ENCODE measurements at regions not wholly inside any gene's neighbourhood (a gene's known extent, or its start where the extent isn't known, plus 50 kb on each side); places are given as distances from the start of the nearest gene placed in this dataset.
A peak's percentile ranks its signal among the peaks of the same experiment; 100 is the strongest.
"Not testable (repeated sequence)": the region's sequence is repeated elsewhere in the genome, so short reads cannot be mapped to it uniquely, and the experiment has no call there.

DNA sequence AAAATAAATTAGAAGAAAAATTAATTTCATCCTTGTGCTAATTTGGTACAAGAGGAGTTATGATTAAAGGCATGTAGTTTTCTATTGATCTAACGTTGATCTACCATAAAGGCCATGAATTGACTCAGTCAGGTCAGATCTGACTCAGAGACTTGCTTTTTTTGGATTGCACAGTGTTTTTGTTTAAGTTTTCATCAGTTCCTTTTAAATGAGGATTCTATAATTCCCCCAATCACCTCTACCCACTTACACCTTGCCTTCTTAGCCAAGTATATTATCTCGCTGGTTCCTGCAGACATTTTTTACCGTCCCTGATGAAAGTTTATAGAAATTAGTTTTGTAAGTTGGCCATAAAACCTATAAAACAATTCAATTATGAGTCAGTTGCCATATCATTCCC lies 132.4 kb upstream of the PALS2 start:
- no peak for DNase-seq (ENCODE audit: low read depth)
- TF ChIP-seq CTCF (conservative IDR thresholded peaks at IDR 0.05; ENCODE audit: low read depth, low read length): no peak
- H3K4me3 ChIP-seq (ENCODE audit: low read depth, low read length): no peak overlapping the region

DNA sequence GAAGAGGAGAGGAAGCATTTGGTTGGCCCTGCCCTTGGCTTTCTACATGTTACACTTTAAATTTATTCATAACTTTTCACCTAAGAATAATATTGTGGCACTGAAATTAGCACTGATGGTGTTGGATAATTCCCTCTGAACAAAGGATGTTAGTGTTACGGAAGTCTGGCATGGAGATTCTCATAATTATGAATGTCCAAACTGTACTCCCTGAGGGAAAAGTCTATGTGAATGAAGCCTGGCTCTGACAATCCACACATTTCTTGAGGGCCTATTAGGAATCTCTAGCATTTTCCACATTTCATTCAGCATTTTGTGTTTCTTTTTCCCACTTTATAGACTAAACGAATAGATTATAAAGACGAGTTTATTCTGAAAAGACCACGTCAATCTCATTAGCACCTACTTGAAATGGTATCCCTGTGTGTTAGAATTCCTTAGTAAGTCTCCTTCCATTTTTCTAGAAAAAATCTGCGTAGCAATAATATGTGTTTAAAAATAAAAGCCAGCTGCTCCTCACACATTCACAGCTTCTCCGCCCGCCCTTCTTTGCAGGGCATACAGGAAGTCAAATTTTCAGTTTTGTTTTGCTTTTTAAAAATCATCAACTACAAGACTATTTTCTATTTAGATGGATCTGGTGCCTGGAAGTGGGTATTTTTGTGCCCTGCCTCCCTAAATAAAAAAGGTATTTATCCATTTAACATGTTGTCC lies 131.8 kb upstream of the PALS2 start:
- no peak overlapping the region for H3K4me3 ChIP-seq (ENCODE audit: low read depth, low read length)
- no peak for TF ChIP-seq CTCF (conservative IDR thresholded peaks at IDR 0.05; ENCODE audit: low read depth, low read length)
- DNase-seq (ENCODE audit: low read depth): no peak

DNA sequence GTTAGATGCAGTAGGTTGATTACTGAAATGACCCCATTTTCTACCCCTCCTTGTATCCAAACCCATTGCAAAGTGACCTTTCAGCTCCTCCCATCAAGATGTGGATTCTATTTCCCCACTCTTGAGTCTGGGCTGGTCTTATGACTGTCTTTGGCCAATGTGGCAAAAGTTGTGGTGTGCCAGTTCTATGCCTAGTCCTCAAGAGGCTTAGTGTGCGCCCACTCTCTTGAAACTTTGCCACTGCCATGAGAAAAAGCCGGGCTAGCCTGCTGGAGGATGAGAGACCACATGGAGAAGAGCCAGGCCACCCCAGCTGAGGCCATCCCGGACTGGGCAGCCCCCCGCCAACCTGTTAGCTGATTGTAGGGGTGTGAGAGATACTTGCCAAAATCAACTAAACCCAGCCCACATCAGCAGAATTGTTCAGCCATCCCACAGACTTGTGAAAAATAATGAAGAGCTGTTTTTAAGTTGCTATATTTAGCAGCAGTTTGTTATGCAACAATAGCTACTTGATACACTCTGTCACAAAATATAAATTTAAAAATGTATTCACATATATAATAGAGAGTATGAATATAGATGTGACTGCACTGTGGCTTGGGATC lies 131.0 kb upstream of the PALS2 start:
- no peak for DNase-seq (ENCODE audit: low read depth)
- no peak for TF ChIP-seq CTCF (conservative IDR thresholded peaks at IDR 0.05; ENCODE audit: low read depth, low read length)
- no peak overlapping the region for H3K4me3 ChIP-seq (ENCODE audit: low read depth, low read length)

GRCh38 chr7:24444666-24445440 lies 128.4 kb upstream of the PALS2 start:
- peak; percentile 48 for DNase-seq (ENCODE audit: low read depth)
- peak overlapping the region; percentile 38 for H3K4me3 ChIP-seq (ENCODE audit: low read depth, low read length)
- TF ChIP-seq CTCF (conservative IDR thresholded peaks at IDR 0.05; ENCODE audit: low read depth, low read length): no peak

GRCh38 chr7:24448038-24448437 lies 125.2 kb upstream of the PALS2 start:
- no peak for TF ChIP-seq CTCF (conservative IDR thresholded peaks at IDR 0.05; ENCODE audit: low read depth, low read length)
- DNase-seq (ENCODE audit: low read depth): no peak

GRCh38 chr7:24449416-24449815 lies 123.8 kb upstream of the PALS2 start:
- DNase-seq (ENCODE audit: low read depth); H3K4me3 ChIP-seq (ENCODE audit: low read depth, low read length): not testable (repeated sequence)

More at GRCh38 chr7:24448038-24448437, 125.2 kb upstream of the PALS2 start:
- no peak overlapping the region for H3K4me3 ChIP-seq (ENCODE audit: low read depth, low read length)

DNA sequence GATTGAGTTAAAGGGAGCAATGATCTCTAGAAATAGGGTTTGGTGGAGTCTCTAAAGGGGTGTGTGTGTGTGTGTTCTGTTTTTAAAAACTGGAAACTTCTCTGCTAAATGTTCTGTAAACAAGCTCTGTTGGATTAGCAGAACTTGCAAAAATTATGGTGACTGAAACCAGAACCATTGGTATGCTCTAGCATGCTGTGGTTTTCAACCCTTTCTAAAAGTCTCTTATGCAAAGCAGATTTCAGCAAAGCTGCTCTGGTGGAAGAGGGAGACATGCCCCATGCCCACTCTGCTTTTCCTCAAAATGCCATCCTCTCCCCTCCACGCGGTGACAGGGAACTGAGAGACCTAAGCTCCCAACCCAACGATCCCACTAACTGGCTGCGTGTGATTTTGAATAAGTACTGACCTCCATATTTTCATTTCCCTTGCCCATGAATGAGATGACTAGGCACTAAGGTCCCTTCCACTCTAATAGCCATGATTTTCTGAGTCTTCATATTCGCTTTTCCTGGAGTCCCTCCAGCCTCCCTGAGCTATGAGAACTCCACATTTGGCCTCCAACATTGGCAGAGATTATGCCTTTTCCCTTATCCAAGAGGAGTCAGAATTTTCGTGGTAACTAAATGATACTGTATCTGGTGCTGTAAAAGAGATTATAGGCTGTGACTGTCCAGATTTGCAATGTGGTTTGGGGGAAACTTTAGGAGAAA lies 117.3 kb upstream of the PALS2 start:
- no peak for TF ChIP-seq CTCF (conservative IDR thresholded peaks at IDR 0.05; ENCODE audit: low read depth, low read length)
- H3K4me3 ChIP-seq (ENCODE audit: low read depth, low read length): no peak overlapping the region
- no peak for DNase-seq (ENCODE audit: low read depth)
